ENCODE measurements at regions not wholly inside any gene's neighbourhood (a gene's known extent, or its start where the extent isn't known, plus 50 kb on each side); places are given as distances from the start of the nearest gene placed in this dataset.
A peak's percentile ranks its signal among the peaks of the same experiment; 100 is the strongest.

- peak; percentile 1 for DNase-seq (ENCODE audit: low read depth)
- Histone ChIP-seq H3K9ac (ENCODE audit: low read length) (no peak overlapping the region), H3K27me3 (replicated peaks; ENCODE audit: control insufficient read depth, insufficient read depth, low read length) (no peaks in the 10 kb centered on the region), H3K36me3 (ENCODE audit: control insufficient read depth, insufficient read depth, low read length, severe bottlenecking) (no peaks in the 10 kb centered on the region), H3K9me3 (ENCODE audit: control insufficient read depth, low read length) (no peaks in the 10 kb centered on the region), H3K4me3 (ENCODE audit: low read length) (no peak overlapping the region), H3K4me1 (ENCODE audit: control insufficient read depth, insufficient read depth, low read length) (no peaks in the 10 kb centered on the region)
Measured at GRCh38 chr2:14944562-14945346, 312.2 kb downstream of the LRATD1 start.

- no peak overlapping the region for H3K9ac ChIP-seq (ENCODE audit: low read length)
- H3K4me3 ChIP-seq (ENCODE audit: low read length), result no peak overlapping the region
- no peaks in the 10 kb centered on the region for H3K36me3 ChIP-seq (ENCODE audit: control insufficient read depth, insufficient read depth, low read length, severe bottlenecking)
- H3K4me1 ChIP-seq (ENCODE audit: control insufficient read depth, insufficient read depth, low read length), result no peaks in the 10 kb centered on the region
- H3K27me3 ChIP-seq (replicated peaks; ENCODE audit: control insufficient read depth, insufficient read depth, low read length), result no peaks in the 10 kb centered on the region
- H3K9me3 ChIP-seq (ENCODE audit: control insufficient read depth, low read length), result no peaks in the 10 kb centered on the region
- no peak for DNase-seq (ENCODE audit: low read depth)
Measured at GRCh38 chr2:14951569-14952285, 319.2 kb downstream of the LRATD1 start.

- no peak overlapping the region for H3K4me3 ChIP-seq (ENCODE audit: low read length)
- DNase-seq (ENCODE audit: low read depth), result no peak
Measured at GRCh38 chr2:14952400-14952963, 320.0 kb downstream of the LRATD1 start.

GRCh38 chr2:14960686-14961324 is 328.3 kb downstream of the LRATD1 start:
- Histone ChIP-seq H3K36me3 (ENCODE audit: control insufficient read depth, insufficient read depth, low read length, severe bottlenecking) (no peaks in the 10 kb centered on the region), H3K9ac (ENCODE audit: low read length) (no peak overlapping the region), H3K27me3 (replicated peaks; ENCODE audit: control insufficient read depth, insufficient read depth, low read length) (no peaks in the 10 kb centered on the region), H3K4me3 (ENCODE audit: low read length) (no peak overlapping the region), H3K4me1 (ENCODE audit: control insufficient read depth, insufficient read depth, low read length) (no peaks in the 10 kb centered on the region), H3K9me3 (ENCODE audit: control insufficient read depth, low read length) (no peaks in the 10 kb centered on the region)
- DNase-seq (ENCODE audit: low read depth), result no peak

More at GRCh38 chr2:14952400-14952963, 320.0 kb downstream of the LRATD1 start:
- Histone ChIP-seq H3K9ac (ENCODE audit: low read length) (no peak overlapping the region), H3K9me3 (ENCODE audit: control insufficient read depth, low read length) (no peaks in the 10 kb centered on the region), H3K36me3 (ENCODE audit: control insufficient read depth, insufficient read depth, low read length, severe bottlenecking) (no peaks in the 10 kb centered on the region), H3K4me1 (ENCODE audit: control insufficient read depth, insufficient read depth, low read length) (no peaks in the 10 kb centered on the region), H3K27me3 (replicated peaks; ENCODE audit: control insufficient read depth, insufficient read depth, low read length) (no peaks in the 10 kb centered on the region)

- Histone ChIP-seq H3K4me3 (ENCODE audit: low read length) (no peak overlapping the region), H3K27me3 (replicated peaks; ENCODE audit: control insufficient read depth, insufficient read depth, low read length) (no peaks in the 10 kb centered on the region), H3K36me3 (ENCODE audit: control insufficient read depth, insufficient read depth, low read length, severe bottlenecking) (no peaks in the 10 kb centered on the region), H3K4me1 (ENCODE audit: control insufficient read depth, insufficient read depth, low read length) (no peaks in the 10 kb centered on the region), H3K9me3 (ENCODE audit: control insufficient read depth, low read length) (no peaks in the 10 kb centered on the region), H3K9ac (ENCODE audit: low read length) (no peak overlapping the region)
- DNase-seq (ENCODE audit: low read depth), result no peak
Measured at GRCh38 chr2:14967729-14968128, 335.2 kb downstream of the LRATD1 start.

GRCh38 chr2:14975381-14975780 is 342.9 kb downstream of the LRATD1 start:
- H3K9me3 ChIP-seq (ENCODE audit: control insufficient read depth, low read length), result no peaks in the 10 kb centered on the region
- no peak overlapping the region for H3K9ac ChIP-seq (ENCODE audit: low read length)
- H3K36me3 ChIP-seq (ENCODE audit: control insufficient read depth, insufficient read depth, low read length, severe bottlenecking), result no peaks in the 10 kb centered on the region
- H3K4me1 ChIP-seq (ENCODE audit: control insufficient read depth, insufficient read depth, low read length), result no peaks in the 10 kb centered on the region
- no peak overlapping the region for H3K4me3 ChIP-seq (ENCODE audit: low read length)
- no peaks in the 10 kb centered on the region for H3K27me3 ChIP-seq (replicated peaks; ENCODE audit: control insufficient read depth, insufficient read depth, low read length)
- DNase-seq (ENCODE audit: low read depth), result peak; percentile 15

GRCh38 chr2:14977021-14977420 is 344.5 kb downstream of the LRATD1 start:
- DNase-seq (ENCODE audit: low read depth), result no peak

GRCh38 chr2:14978845-14979244 is 346.3 kb downstream of the LRATD1 start:
- no peak overlapping the region for H3K4me3 ChIP-seq (ENCODE audit: low read length)
- no peaks in the 10 kb centered on the region for H3K36me3 ChIP-seq (ENCODE audit: control insufficient read depth, insufficient read depth, low read length, severe bottlenecking)
- no peaks in the 10 kb centered on the region for H3K4me1 ChIP-seq (ENCODE audit: control insufficient read depth, insufficient read depth, low read length)
- no peaks in the 10 kb centered on the region for H3K27me3 ChIP-seq (replicated peaks; ENCODE audit: control insufficient read depth, insufficient read depth, low read length)
- no peaks in the 10 kb centered on the region for H3K9me3 ChIP-seq (ENCODE audit: control insufficient read depth, low read length)
- H3K9ac ChIP-seq (ENCODE audit: low read length), result no peak overlapping the region
- peak; percentile 1 for DNase-seq (ENCODE audit: low read depth)

More at GRCh38 chr2:14977021-14977420, 344.5 kb downstream of the LRATD1 start:
- no peaks in the 10 kb centered on the region for H3K27me3 ChIP-seq (replicated peaks; ENCODE audit: control insufficient read depth, insufficient read depth, low read length)
- H3K4me3 ChIP-seq (ENCODE audit: low read length), result no peak overlapping the region
- no peaks in the 10 kb centered on the region for H3K36me3 ChIP-seq (ENCODE audit: control insufficient read depth, insufficient read depth, low read length, severe bottlenecking)
- H3K9ac ChIP-seq (ENCODE audit: low read length), result no peak overlapping the region
- no peaks in the 10 kb centered on the region for H3K4me1 ChIP-seq (ENCODE audit: control insufficient read depth, insufficient read depth, low read length)
- H3K9me3 ChIP-seq (ENCODE audit: control insufficient read depth, low read length), result no peaks in the 10 kb centered on the region

- Histone ChIP-seq H3K9ac (ENCODE audit: low read length) (no peak overlapping the region), H3K4me3 (ENCODE audit: low read length) (no peak overlapping the region), H3K36me3 (ENCODE audit: control insufficient read depth, insufficient read depth, low read length, severe bottlenecking) (no peaks in the 10 kb centered on the region), H3K9me3 (ENCODE audit: control insufficient read depth, low read length) (no peaks in the 10 kb centered on the region), H3K27me3 (replicated peaks; ENCODE audit: control insufficient read depth, insufficient read depth, low read length) (no peaks in the 10 kb centered on the region), H3K4me1 (ENCODE audit: control insufficient read depth, insufficient read depth, low read length) (no peaks in the 10 kb centered on the region)
- DNase-seq (ENCODE audit: low read depth), result no peak
Measured at GRCh38 chr2:14982790-14983189, 350.3 kb downstream of the LRATD1 start.

- no peak overlapping the region for H3K4me3 ChIP-seq (ENCODE audit: low read length)
- no peaks in the 10 kb centered on the region for H3K27me3 ChIP-seq (replicated peaks; ENCODE audit: control insufficient read depth, insufficient read depth, low read length)
- no peaks in the 10 kb centered on the region for H3K4me1 ChIP-seq (ENCODE audit: control insufficient read depth, insufficient read depth, low read length)
- DNase-seq (ENCODE audit: low read depth), result no peak
- no peak overlapping the region for H3K9ac ChIP-seq (ENCODE audit: low read length)
- no peaks in the 10 kb centered on the region for H3K36me3 ChIP-seq (ENCODE audit: control insufficient read depth, insufficient read depth, low read length, severe bottlenecking)
- H3K9me3 ChIP-seq (ENCODE audit: control insufficient read depth, low read length), result no peaks in the 10 kb centered on the region
Measured at GRCh38 chr2:14988600-14988999, 356.1 kb downstream of the LRATD1 start.

- Histone ChIP-seq H3K4me3 (ENCODE audit: low read length) (no peak overlapping the region), H3K9ac (ENCODE audit: low read length) (no peak overlapping the region), H3K36me3 (ENCODE audit: control insufficient read depth, insufficient read depth, low read length, severe bottlenecking) (no peaks in the 10 kb centered on the region), H3K27me3 (replicated peaks; ENCODE audit: control insufficient read depth, insufficient read depth, low read length) (peaks cover 4% of the 10 kb centered on the region), H3K9me3 (ENCODE audit: control insufficient read depth, low read length) (no peaks in the 10 kb centered on the region), H3K4me1 (ENCODE audit: control insufficient read depth, insufficient read depth, low read length) (no peaks in the 10 kb centered on the region)
- DNase-seq (ENCODE audit: low read depth), result no peak
Measured at GRCh38 chr2:14991723-14992122, 359.2 kb downstream of the LRATD1 start.

All from adipocyte (in vitro differentiated cells).